Uterus (tissue), 3 donors: ENCODE measurements at regions not wholly inside any gene's neighbourhood (a gene's known extent, or its start where the extent isn't known, plus 50 kb on each side); places are given as distances from the start of the nearest gene placed in this dataset.

Experiments
- DNase-seq, 2 donors: peaks; one replicate each; pipeline ENCODE4 v3.0.0-alpha.2; 2019 to 2020
- H3K27ac ChIP-seq, 2 donors: fragments of 200-600 bp; sonication (generic); 1 replicate in 1 of 2; 2 replicates in 1 of 2; pipeline ENCODE4 v1.5.1; 2016 to 2018
- H3K27me3 ChIP-seq, 2 donors: fragments of 200-600 bp; sonication (generic); one replicate each; pipeline ENCODE4 v1.5.1; 2018 to 2019; ENCODE audit warnings: control low read depth in 1 of 2
- H3K36me3 ChIP-seq, 2 donors: fragments of 200-600 bp; sonication (generic); one replicate each; pipeline ENCODE4 v1.5.1; 2019; ENCODE audit warnings: control low read depth in 1 of 2
- H3K4me1 ChIP-seq, 2 donors: fragments of 200-600 bp; sonication (generic); one replicate each; pipeline ENCODE4 v1.5.1; 2018 to 2019; ENCODE audit warnings: control low read depth in 1 of 2
- H3K4me3 ChIP-seq, 2 donors: fragments of 200-600 bp; sonication (generic); 1 replicate in 1 of 2; 2 replicates in 1 of 2; pipeline ENCODE4 v1.5.1; 2018 to 2019; ENCODE audit warnings: mild to moderate bottlenecking in 1 of 2
- H3K9me3 ChIP-seq, 2 donors: fragments of 200-600 bp; sonication (generic); one replicate each; pipeline ENCODE4 v1.5.1; 2019; ENCODE audit warnings: control low read depth in 1 of 2
- CTCF ChIP-seq, 4 experiments: fragments of 200-600 bp in 2 of 4; fragments of 450-650 bp in 2 of 4; sonication (generic) in 2 of 4; IDR thresholded peaks; one replicate each; pipeline ENCODE4 v1.5.1; 2016 to 2019; ENCODE audit warnings: antibody characterized with exemption in 4 of 4, mild to moderate bottlenecking in 2 of 4, moderate library complexity in 1 of 4
- POLR2A ChIP-seq, 2 donors: fragments of 450-650 bp; IDR thresholded peaks; one replicate each; pipeline ENCODE4 v1.6.1; 2016; ENCODE audit warnings: antibody characterized with exemption in 2 of 2, mild to moderate bottlenecking in 1 of 2, moderate library complexity in 1 of 2
- intact Hi-C: fragments of 100-400 bp; cut with DNase I; formaldehyde crosslinking; loops from one replicate; pipeline ENCODE4 v1.15.1; 2023; ENCODE audit warnings: low total_unique reads
- donor health status: DM: yes; HTN: yes; CAD: no.

GRCh38 chr5:2131196-2131595 is 248.5 kb upstream of the IRX4 start:
- no peaks in the 10 kb centered on the region for H3K9me3 ChIP-seq
- TF ChIP-seq POLR2A (IDR thresholded peaks at IDR 0.05) (no peak), CTCF (IDR thresholded peaks at IDR 0.05) (no peak)
- no peak for DNase-seq
- no peaks in the 10 kb centered on the region for H3K36me3 ChIP-seq
- no peaks in the 10 kb centered on the region for H3K27me3 ChIP-seq
- no peaks in the 10 kb centered on the region for H3K4me1 ChIP-seq
- intact Hi-C loops, result no loop called here
- no peak overlapping the region for H3K4me3 ChIP-seq
- no peak overlapping the region for H3K27ac ChIP-seq

GRCh38 chr5:2130361-2130760 is 247.6 kb upstream of the IRX4 start:
- H3K4me3 ChIP-seq, result no peak overlapping the region
- H3K27ac ChIP-seq, result no peak overlapping the region
- no peaks in the 10 kb centered on the region for H3K9me3 ChIP-seq
- no peak for DNase-seq
- no peaks in the 10 kb centered on the region for H3K36me3 ChIP-seq
- H3K4me1 ChIP-seq, result no peaks in the 10 kb centered on the region
- intact Hi-C loops, result no loop called here
- TF ChIP-seq CTCF (IDR thresholded peaks at IDR 0.05), result no peak
- no peak for TF ChIP-seq POLR2A (IDR thresholded peaks at IDR 0.05)
- H3K27me3 ChIP-seq, result no peaks in the 10 kb centered on the region

GRCh38 chr5:2129568-2130272 is 247.0 kb upstream of the IRX4 start:
- intact Hi-C loops, result no loop called here
- Histone ChIP-seq H3K4me3 (no peak overlapping the region), H3K27me3 (no peaks in the 10 kb centered on the region), H3K36me3 (no peaks in the 10 kb centered on the region), H3K9me3 (no peaks in the 10 kb centered on the region), H3K27ac (no peak overlapping the region), H3K4me1 (no peaks in the 10 kb centered on the region)
- no peak for DNase-seq
- TF ChIP-seq POLR2A (IDR thresholded peaks at IDR 0.05) (no peak), CTCF (IDR thresholded peaks at IDR 0.05) (no peak)

GRCh38 chr5:2128686-2129355 is 246.1 kb upstream of the IRX4 start:
- no peaks in the 10 kb centered on the region for H3K4me1 ChIP-seq
- no peaks in the 10 kb centered on the region for H3K27me3 ChIP-seq
- TF ChIP-seq CTCF (IDR thresholded peaks at IDR 0.05) (no peak), POLR2A (IDR thresholded peaks at IDR 0.05) (no peak)
- no peak overlapping the region for H3K27ac ChIP-seq
- DNase-seq, result no peak
- H3K4me3 ChIP-seq, result no peak overlapping the region
- intact Hi-C loops, result no loop called here
- no peaks in the 10 kb centered on the region for H3K36me3 ChIP-seq
- H3K9me3 ChIP-seq, result no peaks in the 10 kb centered on the region

GRCh38 chr5:2126512-2126911 is 243.8 kb upstream of the IRX4 start:
- TF ChIP-seq CTCF (IDR thresholded peaks at IDR 0.05) (no peak), POLR2A (IDR thresholded peaks at IDR 0.05) (no peak)
- intact Hi-C loops, result no loop called here
- H3K4me3 ChIP-seq, result no peak overlapping the region
- no peak for DNase-seq
- H3K36me3 ChIP-seq, result no peaks in the 10 kb centered on the region
- H3K9me3 ChIP-seq, result no peaks in the 10 kb centered on the region
- no peaks in the 10 kb centered on the region for H3K4me1 ChIP-seq
- no peaks in the 10 kb centered on the region for H3K27me3 ChIP-seq
- no peak overlapping the region for H3K27ac ChIP-seq
